HL-60 (cell line): ENCODE measurements at regions not wholly inside any gene's neighbourhood (a gene's known extent, or its start where the extent isn't known, plus 50 kb on each side); places are given as distances from the start of the nearest gene placed in this dataset.

ENCODE experiments used
- DNase-seq, 2 experiments: peaks; one replicate each; pipeline ENCODE4 v3.0.0-alpha.2; 2010 to 2020; ENCODE audit warnings: low read depth in 1 of 2, low spot score in 1 of 2
- H3K27ac ChIP-seq: fragments of 250-450 bp; sonication (Bioruptor Pico); replicated peaks from 2 replicates; pipeline ENCODE4 v1.5.1; 2020; ENCODE audit warnings: mild to moderate bottlenecking, moderate library complexity
- H3K27me3 ChIP-seq: fragments of 250-450 bp; sonication (Bioruptor Pico); 2 replicates; pipeline ENCODE4 v1.5.1; 2021; ENCODE audit warnings: mild to moderate bottlenecking, moderate library complexity; ENCODE audit not compliant: insufficient read depth, poor library complexity, severe bottlenecking
- H3K4me3 ChIP-seq: replicated peaks from 2 replicates; pipeline ENCODE4 v1.5.1; 2011; ENCODE audit warnings: mild to moderate bottlenecking, control low read depth, low read length; ENCODE audit not compliant: insufficient read depth
- CTCF ChIP-seq: IDR thresholded peaks from one replicate; pipeline ENCODE4 v1.5.1; 2011; ENCODE audit warnings: low read length, control low read depth, inconsistent platforms; ENCODE audit not compliant: insufficient read depth
- GABPA ChIP-seq: IDR thresholded peaks from 2 replicates; pipeline ENCODE4 v1.6.1; 2012; ENCODE audit warnings: low read depth
- POLR2AphosphoS5 ChIP-seq: IDR thresholded peaks from 2 replicates; pipeline ENCODE4 v1.6.1; 2012; ENCODE audit warnings: low read depth
- REST ChIP-seq: IDR thresholded peaks from 2 replicates; pipeline ENCODE4 v1.6.1; 2012; ENCODE audit warnings: low read depth; ENCODE audit not compliant: insufficient replicate concordance
- SPI1 ChIP-seq: IDR thresholded peaks from 2 replicates; pipeline ENCODE4 v1.6.1; 2012; ENCODE audit warnings: low read depth, mild to moderate bottlenecking, borderline replicate concordance

GRCh38 chr1:217067642-217068041, 344.4 kb upstream of the ESRRG start:
- TF ChIP-seq GABPA (no peak), SPI1 (no peak), POLR2AphosphoS5 (no peak), CTCF (no peak), REST (no peak)
- H3K27ac ChIP-seq: no peak overlapping the region
- no peaks in the 10 kb centered on the region for H3K27me3 ChIP-seq
- no peak for DNase-seq
- no peak overlapping the region for H3K4me3 ChIP-seq

GRCh38 chr1:217066794-217067193, 343.6 kb upstream of the ESRRG start:
- no peak overlapping the region for H3K27ac ChIP-seq
- no peak for DNase-seq
- no peaks in the 10 kb centered on the region for H3K27me3 ChIP-seq

More at GRCh38 chr1:217066794-217067193, 343.6 kb upstream of the ESRRG start:
- no peak for TF ChIP-seq CTCF
- TF ChIP-seq REST: no peak
- no peak for TF ChIP-seq GABPA
- TF ChIP-seq SPI1: no peak
- TF ChIP-seq POLR2AphosphoS5: no peak
- no peak overlapping the region for H3K4me3 ChIP-seq
